PC-3 (cell line): ENCODE measurements at regions not wholly inside any gene's neighbourhood (a gene's known extent, or its start where the extent isn't known, plus 50 kb on each side); places are given as distances from the start of the nearest gene placed in this dataset.
A peak's percentile ranks its signal among the peaks of the same experiment; 100 is the strongest.

Source experiments
- ATAC-seq: fragments of 200-7000 bp; cut with Tn5 transposase; 2 replicates; pipeline ENCODE4 v1.9.1; 2020; ENCODE audit warnings: mild to moderate bottlenecking, moderate library complexity
- BruUV-seq: library from RNA; stranded (reverse); fragments of 400-500 nt; replicated peaks from 2 replicates; lab custom pipeline; 2021; lab: Mats Ljungman, UMichigan
- CTCF ChIA-PET: fragments of 300-600 bp; sonication (Branson Sonifier 250); formaldehyde crosslinking; loops from one replicate; lab custom pipeline; 2022; ENCODE audit warnings: antibody characterized with exemption; lab: Charles Lee
- POLR2A ChIA-PET: fragments of 300-600 bp; sonication (Branson Sonifier 250); formaldehyde crosslinking; loops from one replicate; lab custom pipeline; 2022; ENCODE audit warnings: antibody characterized with exemption; ENCODE audit not compliant: unreplicated experiment; lab: Charles Lee
- DNase-seq: peaks from one replicate; pipeline ENCODE4 v3.0.0-alpha.2; 2015
- H2AFZ ChIP-seq: fragments of 300-600 bp; sonication (generic); 2 replicates; pipeline ENCODE4 v1.6.0; 2016; ENCODE audit warnings: antibody characterized with exemption, low read length
- H3F3A ChIP-seq: fragments of 300-600 bp; sonication (generic); one replicate; pipeline ENCODE4 v1.6.0; 2017; ENCODE audit warnings: antibody characterized with exemption, low read length, control low read depth, mild to moderate bottlenecking; ENCODE audit not compliant: unreplicated experiment
- H3K27ac ChIP-seq: fragments of 300-600 bp; sonication (generic); 2 replicates; pipeline ENCODE4 v1.5.1; 2016; ENCODE audit warnings: mild to moderate bottlenecking, low read length
- H3K27me3 ChIP-seq: fragments of 300-600 bp; sonication (generic); 2 replicates; pipeline ENCODE4 v1.6.1; 2016; ENCODE audit warnings: low read length, mixed read lengths
- H3K36me3 ChIP-seq: fragments of 300-600 bp; sonication (generic); 2 replicates; pipeline ENCODE4 v1.6.1; 2016; ENCODE audit warnings: low read depth, mixed run types, low read length, mixed read lengths
- H3K4me1 ChIP-seq: fragments of 300-600 bp; sonication (generic); 2 replicates; pipeline ENCODE4 v1.5.1; 2016; ENCODE audit warnings: low read length; ENCODE audit not compliant: insufficient read depth
- H3K4me2 ChIP-seq: fragments of 300-600 bp; sonication (generic); 2 replicates; pipeline ENCODE4 v1.6.0; 2016; ENCODE audit warnings: low read length
- H3K4me3 ChIP-seq: fragments of 300-600 bp; sonication (generic); 2 replicates; pipeline ENCODE4 v1.5.1; 2016; ENCODE audit warnings: mild to moderate bottlenecking, low read length, mixed read lengths
- H3K79me2 ChIP-seq: fragments of 300-600 bp; sonication (generic); 2 replicates; pipeline ENCODE4 v1.6.1; 2017; ENCODE audit warnings: low read length, mixed read lengths
- H3K9ac ChIP-seq: fragments of 300-600 bp; sonication (generic); 2 replicates; pipeline ENCODE4 v1.6.0; 2016; ENCODE audit warnings: mild to moderate bottlenecking, low read length
- H3K9me2 ChIP-seq: fragments of 300-600 bp; sonication (generic); replicated peaks from 2 replicates; pipeline ENCODE4 v1.6.1; 2016; ENCODE audit warnings: mixed run types, low read length, mixed read lengths
- H3K9me3 ChIP-seq: fragments of 300-600 bp; sonication (generic); 2 replicates; pipeline ENCODE4 v1.6.1; 2016; ENCODE audit warnings: low read length, mixed read lengths
- H4K20me1 ChIP-seq: fragments of 300-600 bp; sonication (generic); 2 replicates; pipeline ENCODE4 v1.6.1; 2016; ENCODE audit warnings: low read length, mixed read lengths
- CTCF ChIP-seq: fragments of 300-600 bp; sonication (generic); conservative IDR thresholded peaks from 2 replicates; pipeline ENCODE4 v1.5.1; 2017; ENCODE audit warnings: antibody characterized with exemption, low read depth, mild to moderate bottlenecking, low read length
- EZH2 ChIP-seq: fragments of 300-600 bp; sonication (generic); IDR thresholded peaks from one replicate; pipeline ENCODE4 v1.6.1; 2017; ENCODE audit warnings: antibody characterized with exemption, mild to moderate bottlenecking, low read length; ENCODE audit not compliant: unreplicated experiment
- EZH2phosphoT487 ChIP-seq: fragments of 300-600 bp; sonication (generic); IDR thresholded peaks from 2 replicates; pipeline ENCODE4 v1.6.1; 2018; ENCODE audit warnings: mild to moderate bottlenecking, antibody characterized with exemption, low read length, borderline replicate concordance
- intact Hi-C: fragments of 100-400 bp; cut with micrococcal nuclease; formaldehyde crosslinking; loops from 2 replicates; pipeline ENCODE4 v1.9.0; 2023

GRCh38 chr9:118318770-118319431 lies 614.7 kb downstream of the TLR4 start:
- H3K4me3 ChIP-seq: no peak overlapping the region
- ATAC-seq: no peak
- DNase-seq: peak; percentile 15
- H3K9me3 ChIP-seq: no peaks in the 10 kb centered on the region
- H3K4me2 ChIP-seq: no peak overlapping the region
- H3K79me2 ChIP-seq: no peaks in the 10 kb centered on the region
- H3K9ac ChIP-seq: no peak overlapping the region
- BruUV-seq: no TSS peak
- no peaks in the 10 kb centered on the region for H3K9me2 ChIP-seq
- no peak for TF ChIP-seq CTCF
- TF ChIP-seq EZH2phosphoT487: no peak
- ChIA-PET POLR2A (no interaction called here), CTCF (no interaction called here)
- H3K27ac ChIP-seq: no peak overlapping the region
- no peak overlapping the region for H2AFZ ChIP-seq
- H4K20me1 ChIP-seq: no peaks in the 10 kb centered on the region
- no peaks in the 10 kb centered on the region for H3K27me3 ChIP-seq
- no peaks in the 10 kb centered on the region for H3K4me1 ChIP-seq
- no peaks in the 10 kb centered on the region for H3K36me3 ChIP-seq
- intact Hi-C loops: no loop called here
- no peaks in the 10 kb centered on the region for H3F3A ChIP-seq

- ATAC-seq (no peak), DNase-seq (no peak)
- H3K27ac ChIP-seq: no peak overlapping the region
- ChIA-PET POLR2A (no interaction called here), CTCF (no interaction called here)
- TF ChIP-seq EZH2phosphoT487 (no peak), EZH2 (no peak), CTCF (no peak)
- H3K9me3 ChIP-seq: no peaks in the 10 kb centered on the region
- H3K27me3 ChIP-seq: no peaks in the 10 kb centered on the region
- H3F3A ChIP-seq: no peaks in the 10 kb centered on the region
- H2AFZ ChIP-seq: no peak overlapping the region
- no peaks in the 10 kb centered on the region for H3K9me2 ChIP-seq
- no peaks in the 10 kb centered on the region for H3K79me2 ChIP-seq
- BruUV-seq: no TSS peak
- no peak overlapping the region for H3K9ac ChIP-seq
- no peaks in the 10 kb centered on the region for H3K36me3 ChIP-seq
- H3K4me2 ChIP-seq: no peak overlapping the region
- H4K20me1 ChIP-seq: no peaks in the 10 kb centered on the region
- intact Hi-C loops: no loop called here
- no peak overlapping the region for H3K4me3 ChIP-seq
- no peaks in the 10 kb centered on the region for H3K4me1 ChIP-seq
Observed at GRCh38 chr9:118321788-118322187, 617.6 kb downstream of the TLR4 start.

- CTCF ChIA-PET: no interaction called here
- intact Hi-C loops: no loop called here
- no peaks in the 10 kb centered on the region for H4K20me1 ChIP-seq
Observed at GRCh38 chr9:118324706-118325105, 620.5 kb downstream of the TLR4 start.

More at GRCh38 chr9:118324706-118325105, 620.5 kb downstream of the TLR4 start:
- H3K9ac ChIP-seq: no peak overlapping the region
- H3K79me2 ChIP-seq: no peaks in the 10 kb centered on the region
- H3K27ac ChIP-seq: no peak overlapping the region
- H3K9me3 ChIP-seq: no peaks in the 10 kb centered on the region
- DNase-seq: no peak
- H3K4me1 ChIP-seq: no peaks in the 10 kb centered on the region
- POLR2A ChIA-PET: no interaction called here
- no peaks in the 10 kb centered on the region for H3K9me2 ChIP-seq
- no peak for ATAC-seq
- H3K36me3 ChIP-seq: no peaks in the 10 kb centered on the region
- no peak overlapping the region for H3K4me3 ChIP-seq
- H2AFZ ChIP-seq: no peak overlapping the region
- BruUV-seq: no TSS peak
- no peak overlapping the region for H3K4me2 ChIP-seq
- TF ChIP-seq EZH2phosphoT487: no peak
- no peak for TF ChIP-seq EZH2
- TF ChIP-seq CTCF: no peak
- H3F3A ChIP-seq: no peaks in the 10 kb centered on the region
- H3K27me3 ChIP-seq: no peaks in the 10 kb centered on the region
